ACC112 (cell line): ENCODE measurements at regions not wholly inside any gene's neighbourhood (a gene's known extent, or its start where the extent isn't known, plus 50 kb on each side); places are given as distances from the start of the nearest gene placed in this dataset.
A peak's percentile ranks its signal among the peaks of the same experiment; 100 is the strongest.
"Not testable (repeated sequence)": the region's sequence is repeated elsewhere in the genome, so short reads cannot be mapped to it uniquely, and the experiment has no call there.

ENCODE experiments used
- H2AFZ ChIP-seq: fragments of 200-600 bp; sonication (generic); one replicate; pipeline ENCODE4 v1.6.0; 2017; ENCODE audit warnings: antibody characterized with exemption, low read length; ENCODE audit not compliant: unreplicated experiment
- H3K27ac ChIP-seq: fragments of 200-600 bp; sonication (generic); 2 replicates; pipeline ENCODE4 v1.5.1; 2014; ENCODE audit warnings: low read depth, mild to moderate bottlenecking, antibody characterized with exemption, low read length, moderate library complexity
- H3K27me3 ChIP-seq: fragments of 200-600 bp; sonication (generic); 2 replicates; pipeline ENCODE4 v1.6.1; 2014; ENCODE audit warnings: mild to moderate bottlenecking, antibody characterized with exemption, low read length, moderate library complexity, mixed read lengths; ENCODE audit not compliant: insufficient read depth
- H3K36me3 ChIP-seq: fragments of 200-600 bp; sonication (generic); 2 replicates; pipeline ENCODE4 v1.6.1; 2016; ENCODE audit warnings: mild to moderate bottlenecking, antibody characterized with exemption, low read length, moderate library complexity, mixed read lengths; ENCODE audit not compliant: insufficient read depth
- H3K4me1 ChIP-seq: fragments of 200-600 bp; sonication (generic); one replicate; pipeline ENCODE4 v1.6.1; 2016; ENCODE audit warnings: low read length, mixed read lengths; ENCODE audit not compliant: insufficient read depth, unreplicated experiment, control insufficient read depth
- H3K4me3 ChIP-seq: fragments of 200-600 bp; sonication (generic); 2 replicates; pipeline ENCODE4 v1.5.1; 2014; ENCODE audit warnings: mild to moderate bottlenecking, low read depth, low read length
- H3K79me2 ChIP-seq: fragments of 200-600 bp; sonication (generic); one replicate; pipeline ENCODE4 v1.6.0; 2016; ENCODE audit warnings: low read length; ENCODE audit not compliant: control insufficient read depth, unreplicated experiment, insufficient read depth

- Histone ChIP-seq H3K36me3 (no peaks in the 10 kb centered on the region), H3K4me1 (peaks cover 7% of the 10 kb centered on the region), H3K4me3 (no peak overlapping the region), H3K27ac (no peak overlapping the region), H2AFZ (no peak overlapping the region), H3K27me3 (no peaks in the 10 kb centered on the region), H3K79me2 (no peaks in the 10 kb centered on the region)
Measured at GRCh38 chr6:47424436-47424836, 53.2 kb upstream of the CD2AP start.

- H2AFZ ChIP-seq, H3K27ac ChIP-seq, H3K79me2 ChIP-seq: not testable (repeated sequence)
Measured at GRCh38 chr6:47425724-47426123, 51.9 kb upstream of the CD2AP start.

DNA sequence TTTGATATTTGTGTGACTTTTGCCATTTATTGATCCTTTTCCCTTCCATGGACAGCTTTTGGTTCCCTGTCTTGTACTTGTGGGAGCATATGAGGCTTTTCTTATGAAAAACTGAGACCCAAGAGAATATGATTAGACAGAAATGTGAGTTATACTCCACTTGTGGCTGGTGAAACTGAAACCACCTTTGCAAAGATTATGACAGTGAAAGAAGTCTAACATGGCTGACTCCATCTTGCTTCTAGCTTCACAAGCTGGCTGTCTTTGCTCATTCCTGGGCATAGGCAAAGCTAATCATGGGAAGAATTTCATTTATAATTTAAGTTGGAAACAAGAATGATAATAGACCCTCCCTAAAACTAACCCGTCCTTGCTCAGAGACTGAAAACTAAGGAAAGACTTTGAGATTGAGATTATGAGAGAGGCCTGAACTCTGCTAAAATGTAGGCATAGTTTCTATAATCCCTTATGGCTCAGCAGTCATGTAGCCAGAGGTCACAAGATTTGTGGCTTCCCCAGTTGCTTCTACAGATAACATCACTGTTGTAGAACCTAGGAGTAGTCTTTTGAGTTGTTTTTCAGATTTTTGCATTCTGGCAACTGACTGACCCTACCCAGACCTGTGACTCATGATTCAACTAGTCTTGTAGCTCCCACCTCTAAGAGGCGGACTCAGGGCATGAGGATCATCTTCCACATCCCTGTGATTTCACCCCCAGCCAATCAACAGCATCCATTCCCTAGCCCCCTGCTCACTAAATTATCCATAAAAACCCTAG lies 50.9 kb upstream of the CD2AP start:
- no peaks in the 10 kb centered on the region for H3K79me2 ChIP-seq
- H3K4me1 ChIP-seq, result no peaks in the 10 kb centered on the region
- no peak overlapping the region for H3K27ac ChIP-seq
- no peak overlapping the region for H3K4me3 ChIP-seq
- H3K27me3 ChIP-seq, result no peaks in the 10 kb centered on the region
- no peaks in the 10 kb centered on the region for H3K36me3 ChIP-seq
- peak overlapping the region; percentile 11 for H2AFZ ChIP-seq

More at GRCh38 chr6:47425724-47426123, 51.9 kb upstream of the CD2AP start:
- not testable (repeated sequence) for H3K4me3 ChIP-seq, H3K27me3 ChIP-seq, H3K4me1 ChIP-seq, H3K36me3 ChIP-seq

DNA sequence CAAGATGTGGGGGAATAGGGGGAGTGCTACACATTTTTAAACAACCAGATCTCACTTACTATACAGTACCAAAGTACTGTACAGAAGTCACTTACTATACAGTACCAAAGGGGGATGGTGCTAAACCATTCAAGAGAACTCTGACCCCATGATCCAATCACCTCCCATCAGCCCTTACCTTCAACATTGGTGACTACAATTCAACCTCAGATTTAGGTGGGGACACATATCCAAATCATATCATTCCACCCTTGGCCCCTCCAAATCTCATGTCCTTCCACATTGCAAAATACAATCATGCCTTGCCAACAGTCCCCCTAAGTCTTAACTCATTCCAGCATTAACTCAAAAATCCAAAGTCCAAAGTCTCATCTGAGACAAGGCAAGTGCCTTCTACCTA lies 49.9 kb upstream of the CD2AP start:
- Histone ChIP-seq H2AFZ (no peak overlapping the region), H3K4me3 (no peak overlapping the region), H3K4me1 (no peaks in the 10 kb centered on the region), H3K36me3 (no peaks in the 10 kb centered on the region), H3K79me2 (no peaks in the 10 kb centered on the region), H3K27me3 (no peaks in the 10 kb centered on the region), H3K27ac (no peak overlapping the region)
